HG03108 (cell line): ENCODE measurements at regions not wholly inside any gene's neighbourhood (a gene's known extent, or its start where the extent isn't known, plus 50 kb on each side); places are given as distances from the start of the nearest gene placed in this dataset.
"Not testable (repeated sequence)": the region's sequence is repeated elsewhere in the genome, so short reads cannot be mapped to it uniquely, and the experiment has no call there.

ENCODE experiments used
- ATAC-seq: cut with Tn5 transposase; IDR thresholded peaks from one replicate; pipeline ENCODE4 v1.9.1; 2021; ENCODE audit warnings: moderate library complexity; ENCODE audit not compliant: unreplicated experiment

DNA sequence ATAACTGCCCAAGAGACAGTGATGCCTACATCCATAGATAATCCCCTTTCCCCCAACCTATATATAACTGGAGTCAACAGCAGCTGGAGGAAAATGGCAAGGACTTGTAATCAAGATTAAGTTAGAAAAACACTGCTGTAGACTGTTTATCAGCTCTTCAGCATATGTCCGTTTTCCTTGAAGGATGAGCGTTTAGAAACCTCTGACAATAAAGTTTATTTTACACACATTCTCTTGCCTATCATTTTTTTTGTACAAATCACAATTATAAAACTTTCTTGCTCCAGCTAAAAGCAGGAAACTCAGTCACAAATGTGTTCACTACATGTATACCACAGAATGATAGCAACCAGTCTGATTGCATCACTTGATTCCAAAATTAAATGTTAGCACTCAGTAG, 50.8 kb downstream of the PPIAL4G start:
- ATAC-seq, result not testable (repeated sequence)

DNA sequence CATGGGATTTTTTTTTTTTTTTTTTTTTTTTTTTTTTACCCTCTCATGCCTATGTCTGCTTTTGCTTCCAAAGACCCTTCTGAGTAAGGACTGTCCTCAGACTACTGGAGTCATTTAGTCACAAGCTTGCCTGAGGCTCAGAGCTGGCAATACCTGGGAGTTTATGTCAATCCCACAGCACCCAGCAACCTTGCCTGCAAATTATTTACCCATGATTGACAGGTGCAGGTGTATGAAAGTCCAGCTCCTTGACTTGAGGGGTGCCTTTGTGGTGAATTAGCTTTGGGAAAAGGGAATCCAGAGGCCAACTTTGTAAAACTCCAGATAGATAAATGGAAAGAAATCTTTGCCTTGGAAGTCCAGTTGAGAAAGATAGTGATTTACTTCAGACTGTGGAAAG, 53.2 kb downstream of the PPIAL4G start:
- ATAC-seq, result not testable (repeated sequence)

DNA sequence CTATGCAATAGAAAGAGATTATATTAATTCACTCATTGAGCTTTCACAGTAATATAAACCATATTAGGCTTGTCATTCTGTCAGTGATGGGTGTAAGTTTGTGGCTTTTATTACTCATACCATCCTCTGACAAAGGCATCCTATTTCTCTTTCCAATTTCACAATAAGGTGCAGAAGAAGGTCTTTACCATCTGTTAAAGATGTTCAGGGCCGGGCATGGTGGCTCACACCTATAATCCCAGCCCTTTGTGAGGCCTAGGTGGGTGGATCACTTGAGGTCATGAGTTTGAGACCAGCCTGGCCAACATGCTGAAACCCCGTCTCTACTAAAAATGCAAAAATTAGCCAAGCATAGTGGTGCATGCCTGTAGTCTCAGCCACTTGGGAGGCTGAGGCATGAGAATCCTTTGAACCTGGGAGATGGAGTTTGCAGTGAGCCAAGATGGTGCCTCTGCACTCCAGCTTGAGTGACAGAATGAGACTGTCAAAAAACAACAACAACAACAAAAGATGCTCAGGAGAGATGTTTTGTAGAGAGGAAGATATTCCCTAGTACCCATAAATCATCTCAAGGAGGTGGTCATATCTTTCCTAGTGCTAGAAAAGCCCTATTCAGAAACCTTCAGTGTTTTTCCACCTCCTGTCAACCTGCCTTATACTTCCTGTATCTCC, 56.0 kb downstream of the PPIAL4G start:
- not testable (repeated sequence) for ATAC-seq

DNA sequence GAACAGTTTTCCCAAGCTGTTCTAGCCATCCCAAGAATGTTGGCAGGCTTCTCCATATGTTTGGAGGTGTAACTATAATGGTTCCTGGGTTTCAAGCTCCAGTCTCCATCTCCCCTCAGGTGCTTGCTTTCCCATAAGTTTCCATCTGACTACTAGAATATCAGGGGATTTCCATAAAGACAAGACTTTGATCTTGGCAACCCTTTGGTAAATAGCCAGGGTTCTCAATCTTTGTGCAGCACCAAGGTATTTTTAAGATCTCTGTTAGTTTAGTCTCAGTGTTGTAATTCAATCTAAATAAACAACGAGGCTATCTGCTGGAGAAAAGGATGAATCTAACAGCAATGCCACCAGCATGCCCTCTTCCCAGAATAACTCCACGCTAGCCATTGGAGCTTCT, 56.7 kb downstream of the PPIAL4G start:
- not testable (repeated sequence) for ATAC-seq

DNA sequence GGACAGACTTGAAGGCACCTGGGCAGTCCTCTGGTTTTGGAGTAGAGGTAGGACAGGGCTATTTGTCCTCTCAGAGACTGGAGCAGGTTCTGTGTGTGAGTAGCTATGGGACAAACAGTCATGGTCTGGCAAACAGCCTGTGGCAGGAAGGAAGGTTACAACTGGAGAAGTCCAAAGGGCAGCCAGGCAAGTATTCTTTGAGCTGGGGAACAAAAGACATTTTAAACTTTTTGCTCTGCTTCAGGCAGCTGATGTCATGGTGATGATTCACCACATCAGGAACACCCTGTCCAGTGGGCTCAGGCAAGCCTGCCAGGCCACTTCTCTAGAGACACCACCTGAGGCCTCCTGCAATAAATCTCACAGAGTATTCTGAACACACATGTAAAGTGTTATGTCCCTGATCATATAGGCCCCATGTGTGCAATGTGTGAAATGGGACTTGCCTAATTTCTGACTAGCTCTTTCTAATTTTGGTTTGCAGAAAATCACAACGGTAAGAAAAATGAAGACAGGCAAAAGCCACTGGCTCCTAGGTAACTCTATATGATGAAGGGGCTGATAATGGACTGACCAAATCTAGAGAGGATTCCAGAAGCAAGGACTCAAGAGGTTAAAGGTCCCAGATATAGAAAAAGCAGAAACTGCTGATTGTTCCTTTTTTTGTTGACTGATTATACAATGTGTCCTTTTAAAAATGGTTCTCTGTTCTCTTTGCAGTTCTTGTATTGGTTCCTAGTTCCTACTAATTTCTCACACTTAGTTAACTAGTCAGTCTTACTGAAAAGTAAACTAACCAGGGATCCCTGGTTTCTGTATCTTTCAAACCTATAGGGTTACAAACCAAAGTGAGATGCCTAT, 58.7 kb downstream of the PPIAL4G start:
- ATAC-seq, result not testable (repeated sequence)

DNA sequence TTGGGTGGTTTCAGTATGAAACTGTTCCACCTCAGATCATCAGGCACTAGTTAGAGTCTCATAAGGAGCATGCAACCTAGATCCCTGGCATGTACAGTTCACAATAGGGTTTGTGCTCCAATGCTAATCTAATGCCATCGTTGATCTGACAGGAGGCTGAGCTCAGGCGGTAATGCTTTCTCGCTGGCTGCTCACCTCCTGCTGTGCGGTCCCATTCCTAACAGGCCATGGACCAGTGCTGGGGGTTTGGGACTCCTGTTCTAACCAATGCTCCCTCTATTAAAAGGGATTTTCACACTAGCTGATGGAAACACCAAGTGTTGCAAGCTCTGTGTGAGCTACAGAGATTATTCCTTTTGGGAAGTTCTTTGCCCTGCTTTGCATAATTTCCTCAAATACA, 60.2 kb downstream of the PPIAL4G start:
- not testable (repeated sequence) for ATAC-seq

DNA sequence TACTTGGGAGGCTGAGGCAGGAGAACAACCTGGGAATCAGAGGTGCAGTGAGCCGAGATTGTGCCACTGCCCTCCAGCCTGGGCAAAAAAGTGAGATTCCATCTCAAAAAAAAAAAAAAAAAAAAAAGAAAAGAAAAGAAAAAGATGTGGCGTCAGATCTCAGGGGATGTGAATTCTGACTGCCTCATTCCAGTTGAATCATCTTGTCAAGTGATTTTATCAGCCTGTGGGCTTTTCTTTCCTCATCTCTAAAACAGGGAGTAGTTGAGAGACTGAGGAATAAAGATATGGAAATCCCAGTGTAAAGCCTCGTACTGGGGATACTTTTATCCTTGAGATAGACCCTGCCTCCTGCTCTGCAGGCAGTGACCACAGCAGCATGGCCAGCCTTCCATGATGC, 65.9 kb downstream of the PPIAL4G start:
- not testable (repeated sequence) for ATAC-seq

DNA sequence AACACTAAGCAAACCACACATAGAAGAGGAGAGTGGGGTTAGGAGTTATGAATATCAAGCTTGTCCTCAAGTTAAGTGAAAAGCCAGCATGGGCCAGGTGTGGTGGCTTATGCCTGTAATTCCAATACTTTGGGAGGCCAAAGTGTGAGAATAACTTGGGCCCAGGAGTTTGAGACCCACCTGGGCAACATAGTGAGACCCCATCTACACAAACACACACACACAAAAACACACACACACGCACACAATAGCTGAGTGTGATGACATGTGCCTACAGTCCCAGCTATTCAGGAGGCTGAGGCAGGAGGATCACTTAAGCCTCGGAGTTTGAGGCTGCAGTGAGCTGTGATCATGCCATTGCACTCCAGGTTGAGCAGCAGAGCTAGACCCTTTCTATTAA, 69.7 kb downstream of the PPIAL4G start:
- ATAC-seq, result not testable (repeated sequence)

DNA sequence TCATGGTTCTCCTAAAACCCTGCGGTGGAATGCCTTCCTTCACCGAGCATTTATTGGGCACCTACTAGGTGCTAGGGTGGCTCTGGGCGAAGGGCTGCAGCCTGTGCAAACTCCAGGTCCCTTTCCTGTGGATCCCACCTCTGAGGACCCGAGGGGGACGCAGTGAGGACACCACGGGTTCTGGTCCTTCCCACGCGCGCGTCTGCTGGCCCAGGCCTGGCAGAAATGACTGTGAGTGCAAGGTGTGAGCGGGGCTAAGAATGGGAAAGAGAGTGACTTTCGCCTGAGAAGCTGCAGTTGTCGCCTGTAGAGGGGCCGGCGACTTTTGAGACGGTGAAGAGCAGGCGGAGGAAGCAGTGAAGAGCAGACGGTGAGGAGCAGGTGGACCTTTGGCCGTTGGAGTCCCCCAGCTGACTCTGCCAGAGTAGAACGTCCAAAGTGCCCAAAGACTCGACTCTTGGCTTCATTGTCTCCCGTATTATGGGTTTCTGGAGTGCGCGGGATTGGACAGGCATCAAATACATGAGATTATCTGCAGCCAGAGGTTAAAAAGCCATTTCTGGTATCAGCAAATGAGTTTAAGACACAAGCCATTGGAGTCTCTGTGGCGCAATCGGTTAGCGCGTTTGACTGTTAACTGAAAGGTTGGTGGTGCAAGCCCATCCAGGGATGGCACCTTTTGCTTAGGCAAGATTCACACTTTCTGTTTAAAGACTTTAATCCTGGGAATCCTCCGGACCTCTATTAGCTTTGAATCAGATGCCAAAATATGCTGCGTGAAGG, 78.1 kb downstream of the PPIAL4G start:
- not testable (repeated sequence) for ATAC-seq

DNA sequence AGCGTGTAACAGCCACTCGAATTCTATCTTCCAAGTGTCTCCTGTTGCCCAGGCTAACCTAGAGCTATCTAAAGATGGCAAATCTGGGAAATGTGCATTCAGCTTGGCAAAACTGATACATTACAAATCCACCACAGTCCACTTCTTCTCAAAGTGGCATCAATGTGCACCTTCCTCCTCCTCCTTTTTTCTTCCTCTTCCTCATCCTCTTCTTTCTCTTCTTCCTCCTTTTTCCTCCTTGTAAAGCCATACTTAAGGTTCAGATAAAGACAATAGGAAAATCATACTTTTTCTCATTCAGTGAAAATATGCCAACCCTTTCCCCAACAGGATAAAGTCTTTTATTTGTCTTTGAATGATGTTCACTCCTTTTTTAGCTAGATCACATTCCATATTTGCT, 79.2 kb downstream of the PPIAL4G start:
- not testable (repeated sequence) for ATAC-seq

DNA sequence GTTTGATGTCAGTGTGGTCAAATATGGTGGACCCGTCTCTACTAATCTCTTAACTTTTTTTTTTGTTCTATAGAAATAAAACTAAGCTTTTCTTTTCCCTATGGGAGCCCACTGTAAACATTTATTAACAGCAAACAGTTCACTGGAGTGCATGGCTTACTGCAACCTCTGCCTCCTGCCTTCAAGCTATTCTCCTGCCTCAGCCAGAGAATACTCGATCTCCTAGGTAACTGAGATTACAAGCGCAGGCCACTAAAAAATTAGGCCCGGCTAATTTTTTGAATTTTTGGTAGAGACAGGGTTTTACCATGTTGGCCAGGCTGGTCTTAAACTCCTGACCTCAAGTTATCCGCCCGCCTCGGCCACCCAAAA, 80.0 kb downstream of the PPIAL4G start:
- not testable (repeated sequence) for ATAC-seq

DNA sequence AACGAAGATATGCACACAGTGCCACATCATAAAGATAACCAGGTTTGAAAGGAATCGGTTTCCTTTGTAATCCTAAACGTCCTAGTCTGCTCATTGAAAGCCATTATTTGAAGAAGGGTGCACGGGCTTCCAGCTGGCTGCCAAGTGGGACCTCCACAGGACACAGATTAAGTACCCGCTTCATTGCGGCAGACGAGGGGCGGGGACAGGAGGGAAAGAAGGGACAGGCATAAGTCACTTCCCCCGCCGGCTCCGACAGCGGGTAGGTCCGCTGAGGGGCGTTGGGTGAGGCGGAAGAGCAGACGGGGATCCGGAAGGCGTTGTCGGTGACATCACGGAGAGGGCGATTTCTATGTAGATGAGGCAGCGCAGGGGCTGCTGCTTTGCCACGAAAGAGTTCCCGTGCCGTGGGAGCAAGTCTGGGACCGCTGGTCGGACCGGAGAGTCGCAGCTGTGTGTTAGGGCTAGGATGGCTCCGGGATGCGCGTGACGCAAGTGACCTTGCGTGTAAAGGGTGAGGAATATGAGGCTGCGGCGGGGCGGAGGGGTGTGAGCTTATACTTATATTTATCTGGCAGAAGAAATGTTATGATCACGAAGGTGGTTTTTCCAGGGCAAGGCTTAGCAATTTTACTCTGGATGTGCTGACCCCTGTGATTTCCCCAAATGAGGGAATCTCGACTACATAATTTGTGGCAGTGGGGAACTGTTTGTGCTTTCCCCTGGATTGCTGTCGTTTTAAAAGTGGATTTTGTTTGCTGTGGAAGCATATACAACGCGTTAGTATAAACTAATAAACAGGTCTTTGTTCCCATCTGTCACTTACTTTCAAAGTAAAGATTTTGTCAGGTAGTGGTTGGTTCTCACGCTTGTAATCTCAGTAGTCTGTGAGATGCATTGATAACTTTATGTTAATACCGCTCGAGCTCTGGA, 80.7 kb downstream of the PPIAL4G start:
- peak; percentile 89 for ATAC-seq

DNA sequence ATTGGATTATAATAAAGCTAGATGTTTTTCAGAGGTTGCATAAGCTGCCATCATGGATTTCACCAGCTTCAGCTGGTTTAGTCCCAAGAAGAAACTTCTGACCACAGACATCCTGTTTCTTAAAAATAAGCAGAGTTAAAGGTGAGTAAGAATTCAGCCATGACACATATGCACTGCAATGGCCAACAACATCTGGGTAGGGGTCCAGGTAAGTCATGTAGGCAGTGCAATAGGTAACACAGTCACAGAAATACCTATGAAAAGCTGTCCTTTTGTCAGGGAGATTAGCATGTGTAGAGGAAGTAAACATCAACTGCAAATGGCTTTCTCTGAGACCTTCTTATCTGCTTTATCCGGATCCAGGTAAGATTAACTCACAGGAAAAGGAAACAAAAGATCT, 85.6 kb downstream of the PPIAL4G start:
- ATAC-seq, result not testable (repeated sequence)

DNA sequence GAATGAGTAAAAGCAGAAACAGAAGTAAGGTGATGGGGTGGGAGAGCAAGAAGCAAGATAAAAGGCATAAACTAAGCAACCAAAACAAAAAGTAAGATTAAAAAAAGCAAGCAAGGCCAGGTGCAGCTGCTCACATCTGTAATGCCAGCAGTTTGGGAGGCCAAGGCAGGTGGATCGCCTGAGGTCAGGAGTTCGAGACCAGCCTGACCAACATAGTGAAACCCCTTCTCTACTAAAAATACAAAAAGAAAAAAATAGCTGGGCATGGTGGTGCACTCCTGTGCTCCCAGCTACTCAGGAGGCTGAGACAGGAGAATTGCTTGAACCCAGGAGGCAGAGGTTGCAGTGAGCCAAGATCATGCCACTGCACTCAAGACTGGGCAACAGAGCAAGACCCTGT, 90.6 kb downstream of the PPIAL4G start:
- ATAC-seq, result not testable (repeated sequence)

DNA sequence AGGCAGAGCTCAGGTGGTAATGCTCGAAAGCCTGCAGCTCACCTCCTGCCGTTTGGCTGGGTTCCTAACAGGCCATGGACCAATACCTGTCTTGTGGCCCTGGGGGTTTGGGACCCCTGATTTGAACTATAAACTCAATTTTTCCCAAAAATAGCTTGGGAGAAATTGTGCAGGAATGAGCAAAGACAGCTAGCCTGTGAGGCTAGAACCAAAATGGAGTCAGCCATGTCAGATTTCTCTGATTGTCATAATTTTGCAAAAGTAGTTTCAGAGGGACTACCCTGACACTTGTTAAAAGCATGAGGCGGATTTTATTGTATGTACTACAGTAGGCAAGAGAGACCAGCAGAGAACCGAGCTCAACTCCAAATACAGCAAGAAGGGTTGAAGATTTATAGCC, 91.8 kb downstream of the PPIAL4G start:
- ATAC-seq, result not testable (repeated sequence)

DNA sequence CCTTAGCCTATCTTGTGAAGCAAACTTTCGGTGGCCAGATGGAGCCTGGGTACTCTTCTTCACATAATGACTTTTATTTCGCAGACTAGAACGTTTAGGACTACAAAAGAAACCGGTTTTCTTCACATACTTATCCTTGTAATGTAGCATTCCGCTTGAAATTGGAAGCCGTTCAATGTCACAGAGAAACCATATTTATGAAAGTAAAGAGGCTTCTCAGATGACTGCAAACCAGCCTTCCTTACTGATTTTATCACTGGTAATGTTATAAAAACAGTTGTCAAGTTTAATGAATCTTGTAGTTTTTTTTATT, 94.1 kb downstream of the PPIAL4G start:
- ATAC-seq, result no peak

DNA sequence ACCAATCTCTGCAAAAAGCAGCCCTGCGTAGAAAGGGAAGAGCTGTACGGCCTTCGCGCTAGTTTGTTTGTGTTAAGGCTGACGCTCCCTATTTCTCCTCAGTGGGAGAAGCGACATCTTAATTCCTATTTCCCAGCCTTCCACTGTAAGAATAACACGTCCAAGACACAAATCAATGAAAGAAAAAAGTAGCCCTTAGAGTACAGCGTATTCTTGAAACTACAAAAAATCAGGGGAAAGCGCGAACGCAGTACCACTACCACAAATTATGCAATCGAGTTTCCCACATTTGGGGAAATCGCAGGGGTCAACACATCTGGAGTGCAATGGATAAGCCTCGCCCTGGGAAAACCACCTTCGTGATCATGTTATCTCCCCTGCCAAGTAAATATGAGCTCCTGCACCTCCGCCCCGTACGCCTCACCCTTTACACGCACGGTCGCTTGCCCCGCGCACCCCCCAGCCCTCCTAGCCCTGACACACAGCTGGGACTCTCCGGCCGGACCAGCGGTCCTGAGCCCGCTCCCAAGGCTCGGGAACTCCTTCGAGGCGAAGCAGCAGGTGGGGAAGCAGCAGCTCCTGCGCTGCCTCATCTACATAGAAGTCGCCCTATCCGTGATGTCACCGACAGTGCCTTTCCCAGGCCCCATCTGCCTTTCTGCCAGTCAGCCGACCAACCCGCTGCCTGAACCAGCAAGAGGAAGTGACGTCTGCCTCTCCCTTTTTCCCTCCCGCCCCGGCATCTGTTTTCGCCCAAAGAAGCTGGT, 94.7 kb downstream of the PPIAL4G start:
- no peak for ATAC-seq

DNA sequence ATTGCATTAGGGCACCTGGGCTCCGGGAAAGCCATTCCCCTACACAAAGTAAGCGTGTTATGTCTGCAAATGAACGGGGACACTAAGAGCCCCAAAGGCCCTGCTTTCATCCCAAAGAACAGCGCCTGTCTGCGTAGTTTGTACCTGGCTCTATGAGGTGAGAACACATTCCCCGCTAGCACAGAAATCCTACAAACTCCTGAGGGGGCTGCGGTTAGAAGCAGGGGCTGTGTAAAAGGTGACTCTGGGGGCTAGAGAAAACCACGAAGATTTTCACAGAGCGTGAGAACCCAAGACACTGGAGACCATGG, 95.2 kb downstream of the PPIAL4G start:
- not testable (repeated sequence) for ATAC-seq

DNA sequence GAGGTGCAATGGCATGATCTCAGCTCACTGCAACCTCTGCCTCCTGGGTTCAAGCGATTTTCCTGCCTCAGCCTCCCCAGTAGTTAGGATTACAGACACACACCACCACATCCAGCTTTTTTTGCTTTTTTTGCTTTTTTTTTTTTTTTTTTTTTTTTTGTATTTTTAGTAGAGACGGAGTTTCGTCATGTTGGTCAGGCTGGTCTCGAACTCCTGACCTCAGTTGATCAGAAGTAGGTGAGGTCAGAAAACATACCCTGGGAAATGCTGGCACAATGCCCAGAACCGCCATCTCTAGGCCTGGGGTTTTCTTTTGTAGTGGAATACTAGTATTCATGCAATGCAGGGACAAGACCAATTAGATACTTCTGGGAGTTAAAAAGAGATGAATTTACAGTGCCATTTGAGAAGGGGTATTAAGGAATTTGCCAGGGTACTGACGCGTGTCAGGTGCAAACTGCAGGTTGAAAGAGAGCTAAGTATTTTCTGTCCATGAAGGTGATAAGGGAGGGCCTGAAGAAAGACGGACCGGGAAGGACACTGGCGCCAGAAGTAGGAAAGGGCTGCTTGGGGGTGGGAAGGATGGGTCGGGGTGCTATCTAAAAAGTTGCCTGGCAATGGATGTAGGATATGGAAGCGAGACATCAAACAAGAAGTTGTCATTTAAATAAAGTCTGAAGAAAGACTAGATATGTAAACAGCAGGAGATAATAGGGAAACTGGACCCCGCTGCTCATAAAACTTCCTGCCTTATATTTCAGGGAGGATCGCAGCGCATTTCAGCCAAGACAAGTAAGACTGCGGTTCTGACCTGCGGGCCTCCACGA, 95.8 kb downstream of the PPIAL4G start:
- ATAC-seq, result not testable (repeated sequence)
